ENCODE measurements at regions not wholly inside any gene's neighbourhood (a gene's known extent, or its start where the extent isn't known, plus 50 kb on each side); places are given as distances from the start of the nearest gene placed in this dataset.

DNA sequence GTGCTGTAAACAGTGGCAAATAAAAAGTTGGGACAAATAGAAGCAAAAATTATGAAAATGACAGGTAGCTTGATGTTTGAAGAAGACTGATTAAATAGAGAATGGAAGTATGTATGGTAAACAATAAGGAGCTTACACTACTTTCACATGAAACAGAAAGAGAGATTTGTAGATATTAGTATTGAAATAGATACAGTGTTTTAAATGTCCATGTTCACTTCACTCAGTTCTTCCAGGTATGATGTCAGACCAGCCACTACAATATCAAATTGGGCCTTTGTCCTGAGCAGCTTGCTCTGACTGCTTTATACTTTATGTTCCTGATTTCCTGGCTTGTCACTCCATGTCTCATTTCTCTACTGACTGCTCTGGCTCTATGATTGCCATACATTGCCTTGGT lies 107.5 kb downstream of the CENPW start:
- no peaks in the 10 kb centered on the region for H4K20me1 ChIP-seq (ENCODE audit: control insufficient read depth, insufficient read depth, low read depth, low read length)
- H3K4me3 ChIP-seq (ENCODE audit: low read length) = no peak overlapping the region
- H3K4me2 ChIP-seq (ENCODE audit: low read length) = no peak overlapping the region
- H3K27ac ChIP-seq (ENCODE audit: low read depth, low read length) = no peak overlapping the region
- TF ChIP-seq, protein P1, sequence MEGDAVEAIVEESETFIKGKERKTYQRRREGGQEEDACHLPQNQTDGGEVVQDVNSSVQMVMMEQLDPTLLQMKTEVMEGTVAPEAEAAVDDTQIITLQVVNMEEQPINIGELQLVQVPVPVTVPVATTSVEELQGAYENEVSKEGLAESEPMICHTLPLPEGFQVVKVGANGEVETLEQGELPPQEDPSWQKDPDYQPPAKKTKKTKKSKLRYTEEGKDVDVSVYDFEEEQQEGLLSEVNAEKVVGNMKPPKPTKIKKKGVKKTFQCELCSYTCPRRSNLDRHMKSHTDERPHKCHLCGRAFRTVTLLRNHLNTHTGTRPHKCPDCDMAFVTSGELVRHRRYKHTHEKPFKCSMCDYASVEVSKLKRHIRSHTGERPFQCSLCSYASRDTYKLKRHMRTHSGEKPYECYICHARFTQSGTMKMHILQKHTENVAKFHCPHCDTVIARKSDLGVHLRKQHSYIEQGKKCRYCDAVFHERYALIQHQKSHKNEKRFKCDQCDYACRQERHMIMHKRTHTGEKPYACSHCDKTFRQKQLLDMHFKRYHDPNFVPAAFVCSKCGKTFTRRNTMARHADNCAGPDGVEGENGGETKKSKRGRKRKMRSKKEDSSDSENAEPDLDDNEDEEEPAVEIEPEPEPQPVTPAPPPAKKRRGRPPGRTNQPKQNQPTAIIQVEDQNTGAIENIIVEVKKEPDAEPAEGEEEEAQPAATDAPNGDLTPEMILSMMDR (IDR thresholded peaks at IDR 0.05; ENCODE audit: low read depth, low read length, poor library complexity, severe bottlenecking) = no peak
- TF ChIP-seq EZH2phosphoT487 (IDR thresholded peaks at IDR 0.05; ENCODE audit: borderline replicate concordance, low read length) = no peak
- no peaks in the 10 kb centered on the region for H3K4me1 ChIP-seq (ENCODE audit: control insufficient read depth, low read length)
- no peaks in the 10 kb centered on the region for H3K9me3 ChIP-seq (ENCODE audit: control insufficient read depth, insufficient read depth, low read length)
- H3K36me3 ChIP-seq (ENCODE audit: control insufficient read depth, low read length) = no peaks in the 10 kb centered on the region
- H3K27me3 ChIP-seq (ENCODE audit: control insufficient read depth, low read length) = no peaks in the 10 kb centered on the region
- H3K9me2 ChIP-seq (replicated peaks; ENCODE audit: control insufficient read depth, low read length) = no peaks in the 10 kb centered on the region
- no peaks in the 10 kb centered on the region for H3F3A ChIP-seq (ENCODE audit: control insufficient read depth, insufficient read depth)
- no peaks in the 10 kb centered on the region for H3K79me2 ChIP-seq (ENCODE audit: control insufficient read depth, low read length)

DNA sequence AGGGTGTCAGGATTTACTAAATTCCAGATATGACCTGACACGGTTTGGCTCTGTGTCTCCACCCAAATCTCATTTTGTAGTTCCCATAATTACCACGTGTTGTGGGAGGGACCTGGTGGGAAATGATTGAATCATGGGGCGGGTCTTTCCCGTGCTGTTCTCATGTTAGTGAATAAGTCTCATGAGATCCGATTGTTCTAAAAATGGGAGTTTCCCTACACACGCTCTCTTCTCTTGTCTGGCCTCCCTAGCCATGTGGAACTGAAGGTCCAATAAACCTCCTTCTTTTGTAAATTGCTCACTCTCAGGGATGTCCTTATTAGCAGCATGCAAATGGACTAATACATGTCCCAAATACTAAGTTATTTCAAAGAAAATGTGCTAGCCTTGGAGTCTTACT lies 121.1 kb downstream of the CENPW start:
- H3K9me2 ChIP-seq (replicated peaks; ENCODE audit: control insufficient read depth, low read length) = no peaks in the 10 kb centered on the region
- TF ChIP-seq EZH2phosphoT487 (IDR thresholded peaks at IDR 0.05; ENCODE audit: borderline replicate concordance, low read length) = no peak
- TF ChIP-seq, protein P1 (IDR thresholded peaks at IDR 0.05; ENCODE audit: low read depth, low read length, poor library complexity, severe bottlenecking) = no peak

DNA sequence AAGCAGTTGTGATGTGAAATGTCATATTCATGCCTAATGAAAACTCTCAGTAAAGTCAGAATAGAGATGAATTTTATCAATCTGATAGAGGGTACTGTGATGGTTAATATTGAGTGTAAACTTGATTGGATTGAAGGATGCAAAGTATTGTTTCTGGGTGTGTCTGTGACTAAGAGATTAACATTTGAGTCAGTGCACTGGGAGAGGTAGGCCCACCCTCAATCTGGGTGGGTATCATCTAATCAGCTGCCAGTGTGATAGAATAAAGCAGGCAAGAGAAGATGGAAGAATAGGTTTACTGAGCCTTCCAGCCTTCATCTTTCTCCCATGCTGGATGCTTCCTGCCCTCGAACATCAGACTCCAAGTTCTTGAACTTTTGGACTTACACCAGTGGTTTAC lies 124.3 kb downstream of the CENPW start:
- no peak overlapping the region for H3K27ac ChIP-seq (ENCODE audit: low read depth, low read length)
- H3K9me3 ChIP-seq (ENCODE audit: control insufficient read depth, insufficient read depth, low read length) = no peaks in the 10 kb centered on the region
- no peaks in the 10 kb centered on the region for H3K36me3 ChIP-seq (ENCODE audit: control insufficient read depth, low read length)
- no peaks in the 10 kb centered on the region for H3K27me3 ChIP-seq (ENCODE audit: control insufficient read depth, low read length)
- no peaks in the 10 kb centered on the region for H3K4me1 ChIP-seq (ENCODE audit: control insufficient read depth, low read length)
- H4K20me1 ChIP-seq (ENCODE audit: control insufficient read depth, insufficient read depth, low read depth, low read length) = no peaks in the 10 kb centered on the region
- H3K79me2 ChIP-seq (ENCODE audit: control insufficient read depth, low read length) = no peaks in the 10 kb centered on the region
- no peak overlapping the region for H3K4me2 ChIP-seq (ENCODE audit: low read length)
- no peaks in the 10 kb centered on the region for H3F3A ChIP-seq (ENCODE audit: control insufficient read depth, insufficient read depth)
- H3K4me3 ChIP-seq (ENCODE audit: low read length) = no peak overlapping the region
- H3K9me2 ChIP-seq (replicated peaks; ENCODE audit: control insufficient read depth, low read length) = no peaks in the 10 kb centered on the region
- no peak for TF ChIP-seq EZH2phosphoT487 (IDR thresholded peaks at IDR 0.05; ENCODE audit: borderline replicate concordance, low read length)
- TF ChIP-seq, protein P1 (IDR thresholded peaks at IDR 0.05; ENCODE audit: low read depth, low read length, poor library complexity, severe bottlenecking) = no peak

More for the DNA sequence above, 121.1 kb downstream of the CENPW start:
- no peaks in the 10 kb centered on the region for H3K36me3 ChIP-seq (ENCODE audit: control insufficient read depth, low read length)
- H3K4me1 ChIP-seq (ENCODE audit: control insufficient read depth, low read length) = no peaks in the 10 kb centered on the region
- H3K27me3 ChIP-seq (ENCODE audit: control insufficient read depth, low read length) = no peaks in the 10 kb centered on the region
- H3K4me2 ChIP-seq (ENCODE audit: low read length) = no peak overlapping the region
- H3K27ac ChIP-seq (ENCODE audit: low read depth, low read length) = no peak overlapping the region
- H3K9me3 ChIP-seq (ENCODE audit: control insufficient read depth, insufficient read depth, low read length) = no peaks in the 10 kb centered on the region
- H3F3A ChIP-seq (ENCODE audit: control insufficient read depth, insufficient read depth) = no peaks in the 10 kb centered on the region
- no peaks in the 10 kb centered on the region for H4K20me1 ChIP-seq (ENCODE audit: control insufficient read depth, insufficient read depth, low read depth, low read length)
- no peak overlapping the region for H3K4me3 ChIP-seq (ENCODE audit: low read length)
- H3K79me2 ChIP-seq (ENCODE audit: control insufficient read depth, low read length) = no peaks in the 10 kb centered on the region

DNA sequence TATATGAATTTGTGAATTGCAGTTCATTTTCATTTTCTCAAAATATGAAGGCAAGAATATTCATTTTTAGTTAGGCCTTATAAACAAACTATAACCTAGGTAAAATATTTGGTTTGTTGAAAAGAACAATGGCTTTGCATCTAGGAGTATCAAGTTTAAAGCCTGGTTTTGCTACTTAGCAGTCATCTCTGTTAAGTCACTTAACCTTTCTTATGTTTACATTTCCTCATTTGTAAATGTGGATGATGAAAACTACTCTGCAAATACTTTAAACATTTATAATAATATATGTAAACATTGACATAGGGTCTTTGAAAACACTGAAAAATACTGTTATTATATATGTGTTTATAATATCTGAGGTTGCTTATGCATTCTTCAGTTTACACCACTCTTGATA lies 135.5 kb downstream of the CENPW start:
- H3K27me3 ChIP-seq (ENCODE audit: control insufficient read depth, low read length) = no peaks in the 10 kb centered on the region
- TF ChIP-seq, protein P1 (IDR thresholded peaks at IDR 0.05; ENCODE audit: low read depth, low read length, poor library complexity, severe bottlenecking) = no peak
- TF ChIP-seq EZH2phosphoT487 (IDR thresholded peaks at IDR 0.05; ENCODE audit: borderline replicate concordance, low read length) = no peak

More for the DNA sequence above, 135.5 kb downstream of the CENPW start:
- Histone ChIP-seq H3F3A (ENCODE audit: control insufficient read depth, insufficient read depth) (no peaks in the 10 kb centered on the region), H3K4me1 (ENCODE audit: control insufficient read depth, low read length) (no peaks in the 10 kb centered on the region), H3K79me2 (ENCODE audit: control insufficient read depth, low read length) (no peaks in the 10 kb centered on the region), H3K4me3 (ENCODE audit: low read length) (no peak overlapping the region), H3K9me3 (ENCODE audit: control insufficient read depth, insufficient read depth, low read length) (no peaks in the 10 kb centered on the region), H3K27ac (ENCODE audit: low read depth, low read length) (no peak overlapping the region), H3K4me2 (ENCODE audit: low read length) (no peak overlapping the region), H3K36me3 (ENCODE audit: control insufficient read depth, low read length) (no peaks in the 10 kb centered on the region), H4K20me1 (ENCODE audit: control insufficient read depth, insufficient read depth, low read depth, low read length) (no peaks in the 10 kb centered on the region), H3K9me2 (replicated peaks; ENCODE audit: control insufficient read depth, low read length) (no peaks in the 10 kb centered on the region)
